ENCODE measurements at regions not wholly inside any gene's neighbourhood (a gene's known extent, or its start where the extent isn't known, plus 50 kb on each side); places are given as distances from the start of the nearest gene placed in this dataset.
"Not testable (repeated sequence)": the region's sequence is repeated elsewhere in the genome, so short reads cannot be mapped to it uniquely, and the experiment has no call there.

- Mint-ChIP-seq H3K27me3 (ENCODE audit: low read depth) (no peaks in the 10 kb centered on the region), H3K4me1 (no peaks in the 10 kb centered on the region), H3K4me3 (no peak overlapping the region), H3K36me3 (ENCODE audit: low read depth) (no peaks in the 10 kb centered on the region), H3K9me3 (no peaks in the 10 kb centered on the region), H3K27ac (no peak overlapping the region)
- TF ChIP-seq CTCF (IDR thresholded peaks at IDR 0.05; ENCODE audit: unreplicated experiment in 3 of 3), result no peak
Measured at GRCh38 chr12:28036940-28037339, 64.4 kb upstream of the PTHLH start.

DNA sequence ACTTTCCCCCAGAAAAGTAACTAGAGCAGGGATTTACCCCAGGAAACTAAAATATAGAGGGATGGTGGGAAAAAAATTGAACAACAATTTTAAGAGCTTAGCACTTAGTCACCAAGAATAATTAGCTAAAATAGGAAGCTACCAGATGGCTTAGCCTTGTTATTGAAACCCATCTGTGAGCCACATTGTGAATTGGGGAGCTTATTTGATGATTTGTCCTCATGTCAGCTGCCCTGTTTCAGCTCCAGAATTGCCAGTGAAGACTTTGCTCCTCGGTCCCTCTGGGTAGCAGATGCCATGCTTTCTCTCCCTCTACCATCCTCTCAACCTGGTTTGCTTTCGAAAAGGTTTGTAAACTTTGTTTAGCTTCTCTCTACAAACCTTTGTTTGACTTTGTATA is 67.7 kb upstream of the PTHLH start:
- Mint-ChIP-seq H3K4me1 (no peaks in the 10 kb centered on the region), H3K36me3 (ENCODE audit: low read depth) (no peaks in the 10 kb centered on the region), H3K27ac (no peak overlapping the region), H3K4me3 (no peak overlapping the region), H3K9me3 (peaks cover 3% of the 10 kb centered on the region), H3K27me3 (ENCODE audit: low read depth) (no peaks in the 10 kb centered on the region)
- no peak for TF ChIP-seq CTCF (IDR thresholded peaks at IDR 0.05; ENCODE audit: unreplicated experiment in 3 of 3)

DNA sequence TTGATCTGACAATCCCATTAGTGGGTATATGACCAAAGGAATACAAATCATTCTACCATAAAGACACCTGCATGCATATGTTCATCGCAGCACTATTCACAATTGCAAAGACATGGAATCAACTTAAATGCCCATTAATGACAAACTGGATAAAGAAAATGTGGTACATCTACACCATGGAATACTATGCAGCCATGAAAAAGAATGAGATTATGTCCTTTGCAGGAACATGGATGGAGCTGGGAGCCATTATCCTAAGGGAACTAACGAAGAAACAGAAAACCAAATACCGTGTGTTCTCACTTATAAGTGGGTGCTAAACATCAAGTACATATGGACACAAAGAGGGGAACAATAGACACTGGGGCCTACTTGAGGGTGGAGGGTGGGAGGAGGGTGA is 74.1 kb upstream of the PTHLH start:
- H3K27ac Mint-ChIP-seq; H3K4me3 Mint-ChIP-seq; H3K4me1 Mint-ChIP-seq; H3K9me3 Mint-ChIP-seq; H3K27me3 Mint-ChIP-seq (ENCODE audit: low read depth); H3K36me3 Mint-ChIP-seq (ENCODE audit: low read depth): not testable (repeated sequence)

DNA sequence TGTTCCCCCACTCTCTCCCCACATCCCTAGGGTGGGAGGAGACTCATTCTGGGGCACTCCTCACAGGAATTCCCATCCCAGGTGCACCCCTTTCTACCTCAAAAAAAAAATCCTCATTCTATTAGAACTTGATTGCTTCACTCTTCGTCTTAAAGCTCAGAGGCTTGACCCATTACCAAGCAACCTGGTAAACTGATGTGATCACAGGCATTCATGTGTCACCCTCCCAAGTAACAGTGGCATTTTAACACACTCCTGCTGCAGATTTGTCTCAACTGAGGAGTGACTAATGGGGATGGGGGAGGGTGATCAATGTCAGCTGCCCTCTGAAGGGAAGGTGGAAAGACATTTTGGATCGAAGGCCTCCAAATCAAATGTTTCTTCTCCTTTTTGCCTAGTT is 78.1 kb upstream of the PTHLH start:
- TF ChIP-seq CTCF (IDR thresholded peaks at IDR 0.05; ENCODE audit: unreplicated experiment in 3 of 3), result no peak
- H3K9me3 Mint-ChIP-seq, result peaks cover 4% of the 10 kb centered on the region
- H3K4me1 Mint-ChIP-seq, result peaks cover 7% of the 10 kb centered on the region
- H3K27me3 Mint-ChIP-seq (ENCODE audit: low read depth), result peaks cover 3% of the 10 kb centered on the region
- no peaks in the 10 kb centered on the region for H3K36me3 Mint-ChIP-seq (ENCODE audit: low read depth)
- no peak overlapping the region for H3K27ac Mint-ChIP-seq
- no peak overlapping the region for H3K4me3 Mint-ChIP-seq

GRCh38 chr12:28051516-28052354 is 79.2 kb upstream of the PTHLH start:
- TF ChIP-seq CTCF (IDR thresholded peaks at IDR 0.05; ENCODE audit: unreplicated experiment in 3 of 3), result no peak
- H3K4me3 Mint-ChIP-seq, result no peak overlapping the region

DNA sequence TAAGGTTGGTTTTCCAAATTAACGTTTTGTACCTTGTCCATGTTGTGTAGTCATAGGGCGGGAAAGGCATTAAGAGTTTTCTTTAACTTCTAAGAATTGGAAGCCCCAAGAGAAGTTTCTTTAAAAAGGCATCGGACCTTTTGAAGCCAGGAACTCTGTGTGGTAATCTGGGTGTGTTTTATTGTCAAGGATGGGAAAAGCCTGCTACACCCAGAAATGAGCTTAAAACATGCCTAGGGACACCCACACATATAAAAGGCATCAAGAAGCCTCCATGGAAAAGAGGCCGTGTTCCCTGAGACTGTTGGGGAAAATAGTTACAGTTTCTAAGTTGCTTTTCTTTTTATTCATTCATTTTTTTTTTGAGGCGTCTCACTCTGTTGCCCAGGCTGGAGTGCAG is 81.0 kb upstream of the PTHLH start:
- H3K9me3 Mint-ChIP-seq, result no peaks in the 10 kb centered on the region
- no peak for TF ChIP-seq CTCF (IDR thresholded peaks at IDR 0.05; ENCODE audit: unreplicated experiment in 3 of 3)
- peaks cover 7% of the 10 kb centered on the region for H3K4me1 Mint-ChIP-seq
- peaks cover 3% of the 10 kb centered on the region for H3K27me3 Mint-ChIP-seq (ENCODE audit: low read depth)
- H3K27ac Mint-ChIP-seq, result no peak overlapping the region
- no peaks in the 10 kb centered on the region for H3K36me3 Mint-ChIP-seq (ENCODE audit: low read depth)
- H3K4me3 Mint-ChIP-seq, result no peak overlapping the region

More at GRCh38 chr12:28051516-28052354, 79.2 kb upstream of the PTHLH start:
- H3K4me1 Mint-ChIP-seq, result peaks cover 7% of the 10 kb centered on the region
- no peak overlapping the region for H3K27ac Mint-ChIP-seq
- H3K27me3 Mint-ChIP-seq (ENCODE audit: low read depth), result peaks cover 3% of the 10 kb centered on the region
- H3K36me3 Mint-ChIP-seq (ENCODE audit: low read depth), result no peaks in the 10 kb centered on the region
- H3K9me3 Mint-ChIP-seq, result no peaks in the 10 kb centered on the region

Data from nephron (organoid).